ENCODE measurements at regions not wholly inside any gene's neighbourhood (a gene's known extent, or its start where the extent isn't known, plus 50 kb on each side); places are given as distances from the start of the nearest gene placed in this dataset.

GRCh38 chr17:33352526-33352925 lies 59.4 kb upstream of the ASIC2 start:
- DNase-seq (ENCODE audit: low read depth in 2 of 3, low spot score in 2 of 3), result no peak

GRCh38 chr17:33356266-33356665 lies 63.2 kb upstream of the ASIC2 start:
- DNase-seq (ENCODE audit: low read depth in 2 of 3, low spot score in 2 of 3), result no peak

- DNase-seq (ENCODE audit: low read depth in 2 of 3, low spot score in 2 of 3), result no peak
Observed at GRCh38 chr17:33363475-33363874, 70.4 kb upstream of the ASIC2 start.

GRCh38 chr17:33366960-33367359 lies 73.9 kb upstream of the ASIC2 start:
- no peak for DNase-seq (ENCODE audit: low read depth in 2 of 3, low spot score in 2 of 3)

GRCh38 chr17:33369149-33369548 lies 76.1 kb upstream of the ASIC2 start:
- no peak for DNase-seq (ENCODE audit: low read depth in 2 of 3, low spot score in 2 of 3)

GRCh38 chr17:33369876-33370275 lies 76.8 kb upstream of the ASIC2 start:
- no peak for DNase-seq (ENCODE audit: low read depth in 2 of 3, low spot score in 2 of 3)

- no peak for DNase-seq (ENCODE audit: low read depth in 2 of 3, low spot score in 2 of 3)
Observed at GRCh38 chr17:33370401-33370800, 77.3 kb upstream of the ASIC2 start.

GRCh38 chr17:33371377-33371776 lies 78.3 kb upstream of the ASIC2 start:
- DNase-seq (ENCODE audit: low read depth in 2 of 3, low spot score in 2 of 3), result no peak

GRCh38 chr17:33373273-33373672 lies 80.2 kb upstream of the ASIC2 start:
- no peak for DNase-seq (ENCODE audit: low read depth in 2 of 3, low spot score in 2 of 3)

GRCh38 chr17:33375103-33375502 lies 82.0 kb upstream of the ASIC2 start:
- DNase-seq (ENCODE audit: low read depth in 2 of 3, low spot score in 2 of 3), result no peak

GRCh38 chr17:33375783-33376182 lies 82.7 kb upstream of the ASIC2 start:
- DNase-seq (ENCODE audit: low read depth in 2 of 3, low spot score in 2 of 3), result no peak

GRCh38 chr17:33377837-33378595 lies 84.9 kb upstream of the ASIC2 start:
- DNase-seq (ENCODE audit: low read depth in 2 of 3, low spot score in 2 of 3), result no peak

GRCh38 chr17:33381201-33381600 lies 88.1 kb upstream of the ASIC2 start:
- DNase-seq (ENCODE audit: low read depth in 2 of 3, low spot score in 2 of 3), result no peak

GRCh38 chr17:33383488-33384023 lies 90.5 kb upstream of the ASIC2 start:
- no peak for DNase-seq (ENCODE audit: low read depth in 2 of 3, low spot score in 2 of 3)

- peak in 1 of 3 donors; percentile 2 for DNase-seq (ENCODE audit: low read depth in 2 of 3, low spot score in 2 of 3)
Observed at GRCh38 chr17:33385133-33385532, 92.0 kb upstream of the ASIC2 start.

GRCh38 chr17:33385713-33386112 lies 92.6 kb upstream of the ASIC2 start:
- no peak for DNase-seq (ENCODE audit: low read depth in 2 of 3, low spot score in 2 of 3)

GRCh38 chr17:33387406-33387805 lies 94.3 kb upstream of the ASIC2 start:
- DNase-seq (ENCODE audit: low read depth in 2 of 3, low spot score in 2 of 3), result no peak

GRCh38 chr17:33389504-33390135 lies 96.5 kb upstream of the ASIC2 start:
- no peak for DNase-seq (ENCODE audit: low read depth in 2 of 3, low spot score in 2 of 3)

GRCh38 chr17:33390479-33391176 lies 97.5 kb upstream of the ASIC2 start:
- DNase-seq (ENCODE audit: low read depth in 2 of 3, low spot score in 2 of 3), result no peak

- no peak for DNase-seq (ENCODE audit: low read depth in 2 of 3, low spot score in 2 of 3)
Observed at GRCh38 chr17:33396818-33397217, 103.7 kb upstream of the ASIC2 start.

GRCh38 chr17:33398386-33398785 lies 105.3 kb upstream of the ASIC2 start:
- DNase-seq (ENCODE audit: low read depth in 2 of 3, low spot score in 2 of 3), result no peak

- DNase-seq (ENCODE audit: low read depth in 2 of 3, low spot score in 2 of 3), result no peak
Observed at GRCh38 chr17:33401249-33401648, 108.2 kb upstream of the ASIC2 start.

Measured in hematopoietic multipotent progenitor cell (in vitro differentiated cells).